ENCODE measurements at regions not wholly inside any gene's neighbourhood (a gene's known extent, or its start where the extent isn't known, plus 50 kb on each side); places are given as distances from the start of the nearest gene placed in this dataset.
"Not testable (repeated sequence)": the region's sequence is repeated elsewhere in the genome, so short reads cannot be mapped to it uniquely, and the experiment has no call there.

GRCh38 chr11:133635244-133635739 is 103.0 kb upstream of the OPCML start:
- H3K27me3 ChIP-seq (ENCODE audit: control insufficient read depth in 3 of 3, insufficient read depth in 3 of 3, low read length in 3 of 3): no peaks in the 10 kb centered on the region
- H3K4me3 ChIP-seq (ENCODE audit: low read depth in 1 of 3, low read length in 3 of 3): no peak overlapping the region
- H3K36me3 ChIP-seq (ENCODE audit: control insufficient read depth in 3 of 3, insufficient read depth in 2 of 3, low read depth in 1 of 3, low read length in 3 of 3): no peaks in the 10 kb centered on the region
- H3K27ac ChIP-seq (ENCODE audit: low read depth in 1 of 3, low read length in 2 of 3): no peak overlapping the region
- DNase-seq (peak in 1 of 2 donors; percentile 10), FAIRE-seq (no peak)
- WGBS, 3 donors: 48 to 51% (median 50%) methylated on average over 3 of the region's 3 CpGs
- H3K9me3 ChIP-seq (ENCODE audit: control insufficient read depth in 2 of 2, insufficient read depth in 1 of 2, low read depth in 1 of 2, low read length in 1 of 2): no peaks in the 10 kb centered on the region
- no peaks in the 10 kb centered on the region for H3K4me1 ChIP-seq (ENCODE audit: control insufficient read depth in 3 of 3, insufficient read depth in 2 of 3, low read depth in 1 of 3, low read length in 2 of 3)

GRCh38 chr11:133628371-133628770 is 96.1 kb upstream of the OPCML start:
- not testable (repeated sequence) for H3K4me1 ChIP-seq (ENCODE audit: control insufficient read depth in 3 of 3, insufficient read depth in 2 of 3, low read depth in 1 of 3, low read length in 2 of 3); H3K4me3 ChIP-seq (ENCODE audit: low read depth in 1 of 3, low read length in 3 of 3); DNase-seq; H3K27me3 ChIP-seq (ENCODE audit: control insufficient read depth in 3 of 3, insufficient read depth in 3 of 3, low read length in 3 of 3); H3K27ac ChIP-seq (ENCODE audit: low read depth in 1 of 3, low read length in 2 of 3); H3K9me3 ChIP-seq (ENCODE audit: control insufficient read depth in 2 of 2, insufficient read depth in 1 of 2, low read depth in 1 of 2, low read length in 1 of 2); H3K36me3 ChIP-seq (ENCODE audit: control insufficient read depth in 3 of 3, insufficient read depth in 2 of 3, low read depth in 1 of 3, low read length in 3 of 3); FAIRE-seq
- WGBS, 3 donors: 53 to 58% (median 54%) methylated on average over 9 to 10 of the region's 11 CpGs

- Histone ChIP-seq H3K27ac (ENCODE audit: low read depth in 1 of 3, low read length in 2 of 3) (no peak overlapping the region), H3K27me3 (ENCODE audit: control insufficient read depth in 3 of 3, insufficient read depth in 3 of 3, low read length in 3 of 3) (no peaks in the 10 kb centered on the region), H3K36me3 (ENCODE audit: control insufficient read depth in 3 of 3, insufficient read depth in 2 of 3, low read depth in 1 of 3, low read length in 3 of 3) (no peaks in the 10 kb centered on the region), H3K4me3 (ENCODE audit: low read depth in 1 of 3, low read length in 3 of 3) (no peak overlapping the region), H3K9me3 (ENCODE audit: control insufficient read depth in 2 of 2, insufficient read depth in 1 of 2, low read depth in 1 of 2, low read length in 1 of 2) (peaks cover 0 to 3% of the 10 kb centered on the region in 2 donors), H3K4me1 (ENCODE audit: control insufficient read depth in 3 of 3, insufficient read depth in 2 of 3, low read depth in 1 of 3, low read length in 2 of 3) (no peaks in the 10 kb centered on the region)
- DNase-seq (no peak), FAIRE-seq (no peak)
- 34 to 45% (median 37%) methylated on average over 6 of the region's 6 CpGs for WGBS, 3 donors
Measured at GRCh38 chr11:133621611-133622010, 89.3 kb upstream of the OPCML start.

- H3K27ac ChIP-seq (ENCODE audit: low read depth in 1 of 3, low read length in 2 of 3): no peak overlapping the region
- no peak for FAIRE-seq
- WGBS, 3 donors: 34 to 46% (median 39%) methylated on average over 2 of the region's 2 CpGs
- peaks cover 0 to 3% of the 10 kb centered on the region in 2 donors for H3K9me3 ChIP-seq (ENCODE audit: control insufficient read depth in 2 of 2, insufficient read depth in 1 of 2, low read depth in 1 of 2, low read length in 1 of 2)
- DNase-seq: peak in 1 of 2 donors; percentile 3
- H3K27me3 ChIP-seq (ENCODE audit: control insufficient read depth in 3 of 3, insufficient read depth in 3 of 3, low read length in 3 of 3): no peaks in the 10 kb centered on the region
- H3K36me3 ChIP-seq (ENCODE audit: control insufficient read depth in 3 of 3, insufficient read depth in 2 of 3, low read depth in 1 of 3, low read length in 3 of 3): no peaks in the 10 kb centered on the region
- no peak overlapping the region for H3K4me3 ChIP-seq (ENCODE audit: low read depth in 1 of 3, low read length in 3 of 3)
- no peaks in the 10 kb centered on the region for H3K4me1 ChIP-seq (ENCODE audit: control insufficient read depth in 3 of 3, insufficient read depth in 2 of 3, low read depth in 1 of 3, low read length in 2 of 3)
Measured at GRCh38 chr11:133619973-133620372, 87.7 kb upstream of the OPCML start.

GRCh38 chr11:133619397-133619796 is 87.1 kb upstream of the OPCML start:
- FAIRE-seq: no peak

GRCh38 chr11:133618544-133618943 is 86.2 kb upstream of the OPCML start:
- no peaks in the 10 kb centered on the region for H3K4me1 ChIP-seq (ENCODE audit: control insufficient read depth in 3 of 3, insufficient read depth in 2 of 3, low read depth in 1 of 3, low read length in 2 of 3)
- no peaks in the 10 kb centered on the region for H3K36me3 ChIP-seq (ENCODE audit: control insufficient read depth in 3 of 3, insufficient read depth in 2 of 3, low read depth in 1 of 3, low read length in 3 of 3)
- H3K27ac ChIP-seq (ENCODE audit: low read depth in 1 of 3, low read length in 2 of 3): no peak overlapping the region
- 82 to 88% (median 84%) methylated on average over 9 of the region's 9 CpGs for WGBS, 3 donors
- H3K27me3 ChIP-seq (ENCODE audit: control insufficient read depth in 3 of 3, insufficient read depth in 3 of 3, low read length in 3 of 3): no peaks in the 10 kb centered on the region
- FAIRE-seq (no peak), DNase-seq (no peak)
- peaks cover 0 to 3% of the 10 kb centered on the region in 2 donors for H3K9me3 ChIP-seq (ENCODE audit: control insufficient read depth in 2 of 2, insufficient read depth in 1 of 2, low read depth in 1 of 2, low read length in 1 of 2)
- H3K4me3 ChIP-seq (ENCODE audit: low read depth in 1 of 3, low read length in 3 of 3): no peak overlapping the region

More at GRCh38 chr11:133619397-133619796, 87.1 kb upstream of the OPCML start:
- 46 to 62% (median 47%) methylated on average over 2 of the region's 2 CpGs for WGBS, 3 donors
- Histone ChIP-seq H3K9me3 (ENCODE audit: control insufficient read depth in 2 of 2, insufficient read depth in 1 of 2, low read depth in 1 of 2, low read length in 1 of 2) (peaks cover 0 to 3% of the 10 kb centered on the region in 2 donors), H3K4me3 (ENCODE audit: low read depth in 1 of 3, low read length in 3 of 3) (no peak overlapping the region), H3K27ac (ENCODE audit: low read depth in 1 of 3, low read length in 2 of 3) (no peak overlapping the region), H3K27me3 (ENCODE audit: control insufficient read depth in 3 of 3, insufficient read depth in 3 of 3, low read length in 3 of 3) (no peaks in the 10 kb centered on the region), H3K4me1 (ENCODE audit: control insufficient read depth in 3 of 3, insufficient read depth in 2 of 3, low read depth in 1 of 3, low read length in 2 of 3) (no peaks in the 10 kb centered on the region), H3K36me3 (ENCODE audit: control insufficient read depth in 3 of 3, insufficient read depth in 2 of 3, low read depth in 1 of 3, low read length in 3 of 3) (no peaks in the 10 kb centered on the region)
- no peak for DNase-seq

GRCh38 chr11:133608496-133608895 is 76.2 kb upstream of the OPCML start:
- no peak for FAIRE-seq
- H3K4me3 ChIP-seq (ENCODE audit: low read depth in 1 of 3, low read length in 3 of 3): no peak overlapping the region
- 42 to 58% (median 49%) methylated on average over 2 of the region's 2 CpGs for WGBS, 3 donors

GRCh38 chr11:133606124-133606523 is 73.8 kb upstream of the OPCML start:
- no peaks in the 10 kb centered on the region for H3K36me3 ChIP-seq (ENCODE audit: control insufficient read depth in 3 of 3, insufficient read depth in 2 of 3, low read depth in 1 of 3, low read length in 3 of 3)
- H3K9me3 ChIP-seq (ENCODE audit: control insufficient read depth in 2 of 2, insufficient read depth in 1 of 2, low read depth in 1 of 2, low read length in 1 of 2): no peaks in the 10 kb centered on the region
- 72 to 83% (median 78%) methylated on average over 3 of the region's 3 CpGs for WGBS, 3 donors
- no peaks in the 10 kb centered on the region for H3K27me3 ChIP-seq (ENCODE audit: control insufficient read depth in 3 of 3, insufficient read depth in 3 of 3, low read length in 3 of 3)
- no peak overlapping the region for H3K4me3 ChIP-seq (ENCODE audit: low read depth in 1 of 3, low read length in 3 of 3)
- no peak overlapping the region for H3K27ac ChIP-seq (ENCODE audit: low read depth in 1 of 3, low read length in 2 of 3)
- no peaks in the 10 kb centered on the region for H3K4me1 ChIP-seq (ENCODE audit: control insufficient read depth in 3 of 3, insufficient read depth in 2 of 3, low read depth in 1 of 3, low read length in 2 of 3)
- FAIRE-seq (no peak), DNase-seq (no peak)

More at GRCh38 chr11:133608496-133608895, 76.2 kb upstream of the OPCML start:
- no peaks in the 10 kb centered on the region for H3K36me3 ChIP-seq (ENCODE audit: control insufficient read depth in 3 of 3, insufficient read depth in 2 of 3, low read depth in 1 of 3, low read length in 3 of 3)
- no peaks in the 10 kb centered on the region for H3K4me1 ChIP-seq (ENCODE audit: control insufficient read depth in 3 of 3, insufficient read depth in 2 of 3, low read depth in 1 of 3, low read length in 2 of 3)
- H3K27me3 ChIP-seq (ENCODE audit: control insufficient read depth in 3 of 3, insufficient read depth in 3 of 3, low read length in 3 of 3): no peaks in the 10 kb centered on the region
- H3K27ac ChIP-seq (ENCODE audit: low read depth in 1 of 3, low read length in 2 of 3): no peak overlapping the region
- DNase-seq: no peak
- no peaks in the 10 kb centered on the region for H3K9me3 ChIP-seq (ENCODE audit: control insufficient read depth in 2 of 2, insufficient read depth in 1 of 2, low read depth in 1 of 2, low read length in 1 of 2)

- 51 to 64% (median 55%) methylated on average over 2 of the region's 2 CpGs for WGBS, 3 donors
- Histone ChIP-seq H3K4me1 (ENCODE audit: control insufficient read depth in 3 of 3, insufficient read depth in 2 of 3, low read depth in 1 of 3, low read length in 2 of 3) (no peaks in the 10 kb centered on the region), H3K4me3 (ENCODE audit: low read depth in 1 of 3, low read length in 3 of 3) (no peak overlapping the region), H3K9me3 (ENCODE audit: control insufficient read depth in 2 of 2, insufficient read depth in 1 of 2, low read depth in 1 of 2, low read length in 1 of 2) (no peaks in the 10 kb centered on the region), H3K27ac (ENCODE audit: low read depth in 1 of 3, low read length in 2 of 3) (no peak overlapping the region), H3K27me3 (ENCODE audit: control insufficient read depth in 3 of 3, insufficient read depth in 3 of 3, low read length in 3 of 3) (no peaks in the 10 kb centered on the region), H3K36me3 (ENCODE audit: control insufficient read depth in 3 of 3, insufficient read depth in 2 of 3, low read depth in 1 of 3, low read length in 3 of 3) (no peaks in the 10 kb centered on the region)
- DNase-seq (no peak), FAIRE-seq (no peak)
Measured at GRCh38 chr11:133605482-133605881, 73.2 kb upstream of the OPCML start.
